RPMI7951 (cell line): ENCODE measurements at regions not wholly inside any gene's neighbourhood (a gene's known extent, or its start where the extent isn't known, plus 50 kb on each side); places are given as distances from the start of the nearest gene placed in this dataset.
A peak's percentile ranks its signal among the peaks of the same experiment; 100 is the strongest.
"Not testable (repeated sequence)": the region's sequence is repeated elsewhere in the genome, so short reads cannot be mapped to it uniquely, and the experiment has no call there.

Experiments used
- DNase-seq: peaks from one replicate; pipeline ENCODE4 v3.0.0-alpha.2; 2012; ENCODE audit warnings: low read depth

- DNase-seq: peak; percentile 87
These were observed 102.2 kb downstream of the TMX1 start for GRCh38 chr14:51342226-51342625.

DNA sequence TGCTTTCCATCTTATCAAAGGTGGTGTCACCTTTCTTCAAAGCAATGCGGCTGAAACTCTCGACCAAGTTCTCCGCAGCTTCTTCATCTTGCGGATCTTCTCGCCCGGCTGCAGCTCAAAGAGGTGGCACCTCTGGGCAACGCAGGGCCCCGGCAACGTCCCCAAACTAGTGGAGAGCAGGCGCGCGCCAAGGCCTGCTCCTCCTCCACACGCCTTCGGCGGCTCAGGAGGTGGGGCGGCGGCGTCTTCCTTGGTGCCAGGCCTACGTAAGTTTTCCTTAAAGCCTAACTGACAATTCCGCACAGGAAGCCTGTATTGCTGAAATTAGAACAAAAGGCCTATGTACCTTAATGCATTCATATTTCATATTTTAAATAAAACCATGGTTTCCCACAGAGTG, 112.0 kb downstream of the TMX1 start:
- no peak for DNase-seq

DNA sequence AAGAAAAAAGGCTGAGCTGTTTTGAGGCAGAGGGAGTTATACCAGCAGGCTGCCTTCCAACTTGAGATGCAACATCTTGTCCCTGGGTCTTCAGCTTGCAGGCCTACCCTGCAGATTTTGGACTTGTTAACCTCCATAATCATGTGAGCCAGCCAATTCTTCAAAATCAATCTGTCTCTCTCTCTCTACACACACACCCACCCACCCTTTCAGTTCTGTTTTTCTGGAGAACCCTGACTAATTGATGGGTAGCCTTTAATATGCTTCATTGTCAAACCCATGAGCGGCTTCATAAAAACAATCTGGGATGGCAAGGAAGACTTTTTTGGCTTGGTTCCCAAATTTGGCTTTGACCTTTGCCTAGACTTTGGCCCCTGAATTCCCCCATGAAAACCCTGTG, 113.9 kb downstream of the TMX1 start:
- no peak for DNase-seq

- DNase-seq: no peak
These were observed 114.8 kb downstream of the TMX1 start for GRCh38 chr14:51354846-51355245.

- DNase-seq: no peak
These were observed 116.3 kb downstream of the TMX1 start for GRCh38 chr14:51356381-51356780.

DNA sequence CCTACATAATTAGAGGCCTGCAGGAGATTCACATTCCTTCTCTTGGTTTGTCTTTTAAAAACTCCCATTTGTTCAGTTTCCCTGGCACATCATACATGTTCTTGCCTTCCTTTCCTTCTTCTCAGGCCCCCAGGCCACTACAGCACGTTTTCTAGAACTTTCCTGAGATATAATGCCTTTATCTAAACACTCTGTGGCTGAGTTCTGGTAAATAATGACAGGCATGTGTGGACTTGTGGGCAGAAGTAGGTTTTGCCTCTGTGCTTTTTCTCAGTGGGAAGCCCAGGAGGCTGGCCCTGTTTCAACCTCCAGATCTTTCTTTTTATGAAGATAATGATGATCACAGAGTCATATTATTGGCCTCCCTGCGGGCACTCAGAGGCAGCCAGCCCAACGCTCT, 117.2 kb downstream of the TMX1 start:
- DNase-seq: peak; percentile 31

- DNase-seq: no peak
These were observed 120.5 kb downstream of the TMX1 start for GRCh38 chr14:51360592-51360991.

DNA sequence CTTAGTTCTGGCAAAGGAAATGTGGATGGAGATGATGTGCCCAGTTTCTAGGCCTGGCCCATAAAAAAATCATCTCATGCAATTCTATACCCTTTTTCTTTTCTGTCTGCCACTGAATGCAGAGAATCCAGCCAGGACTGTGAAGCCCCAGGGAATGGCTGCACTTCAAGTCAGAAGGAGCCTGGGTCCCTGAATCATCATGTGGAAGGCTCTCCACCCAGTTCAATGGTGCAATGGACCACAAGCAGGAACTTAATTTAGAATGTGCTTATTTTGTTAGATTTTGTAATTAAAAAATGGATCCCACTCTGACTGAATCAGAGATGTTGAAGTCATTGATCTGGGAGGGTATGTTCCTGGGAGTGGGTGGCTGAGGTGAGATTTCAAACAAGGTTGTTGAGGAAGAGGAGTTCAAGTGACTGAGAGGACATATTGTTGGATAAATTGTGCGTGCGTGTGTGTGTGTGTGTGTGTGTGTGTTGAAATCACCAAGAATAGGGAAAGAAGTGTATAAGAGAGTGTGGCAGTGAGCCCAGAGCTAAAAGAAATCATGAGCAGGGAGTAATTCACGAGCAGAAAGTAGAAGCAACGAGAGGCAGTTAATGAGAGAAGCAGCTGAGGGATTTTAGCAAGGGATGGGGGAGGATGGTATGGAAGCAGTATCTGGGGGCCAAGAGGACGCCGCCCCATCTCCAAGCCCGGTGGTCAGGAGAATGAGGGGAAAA, 125.4 kb downstream of the TMX1 start:
- DNase-seq: peak; percentile 19

DNA sequence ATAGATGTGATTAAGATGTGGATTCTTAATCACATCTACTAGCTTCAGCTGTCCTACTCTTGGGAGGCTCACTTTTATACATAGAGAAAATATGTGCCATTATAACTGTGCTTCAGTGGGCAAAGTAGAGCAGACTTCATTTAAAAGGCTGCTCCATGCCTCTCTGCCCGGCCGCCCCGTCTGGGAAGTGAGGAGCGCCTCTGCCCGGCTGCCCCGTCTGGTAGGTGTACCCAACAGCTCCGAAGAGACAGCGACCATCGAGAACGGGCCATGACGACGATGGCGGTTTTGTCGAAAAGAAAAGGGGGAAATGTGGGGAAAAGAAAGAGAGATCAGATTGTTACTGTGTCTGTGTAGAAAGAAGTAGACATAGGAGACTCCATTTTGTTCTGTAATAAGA, 126.4 kb downstream of the TMX1 start:
- not testable (repeated sequence) for DNase-seq

DNA sequence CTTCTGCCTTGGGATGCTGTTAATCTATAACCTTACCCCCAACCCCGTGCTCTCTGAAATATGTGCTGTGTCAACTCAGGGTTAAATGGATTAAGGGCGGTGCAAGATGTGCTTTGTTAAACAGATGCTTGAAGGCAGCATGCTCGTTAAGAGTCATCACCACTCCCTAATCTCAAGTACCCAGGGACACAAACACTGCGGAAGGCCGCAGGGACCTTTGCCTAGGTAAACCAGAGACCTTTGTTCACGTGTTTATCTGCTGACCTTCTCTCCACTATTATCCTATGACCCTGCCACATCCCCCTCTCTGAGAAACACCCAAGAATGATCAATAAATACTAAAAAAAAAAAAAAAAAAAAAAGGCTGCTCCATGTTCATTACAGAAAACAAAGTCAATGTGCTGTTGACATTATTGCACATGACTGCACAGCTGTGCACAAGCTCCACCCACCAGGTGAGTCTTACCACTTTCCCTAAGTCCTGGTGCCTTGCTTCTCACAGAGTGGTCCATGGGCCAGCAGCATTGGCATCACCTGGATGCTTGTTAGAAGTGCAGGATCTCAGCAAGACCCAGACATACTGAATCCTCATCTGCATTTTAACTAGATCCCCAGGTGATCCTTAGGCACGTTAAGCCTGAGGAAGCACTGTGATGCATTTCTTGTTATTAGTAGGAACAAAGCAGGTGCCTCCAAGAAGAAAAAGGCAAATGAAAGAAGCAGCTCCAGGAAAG, 127.0 kb downstream of the TMX1 start:
- not testable (repeated sequence) for DNase-seq

GRCh38 chr14:51367600-51367931, 127.5 kb downstream of the TMX1 start:
- peak; percentile 20 for DNase-seq

GRCh38 chr14:51368721-51369163, 128.7 kb downstream of the TMX1 start:
- peak; percentile 91 for DNase-seq

GRCh38 chr14:51369814-51370213, 129.8 kb downstream of the TMX1 start:
- DNase-seq: no peak

GRCh38 chr14:51370758-51371386, 130.8 kb downstream of the TMX1 start:
- peak; percentile 23 for DNase-seq

- not testable (repeated sequence) for DNase-seq
These were observed 137.1 kb downstream of the TMX1 start for GRCh38 chr14:51377186-51377585.

DNA sequence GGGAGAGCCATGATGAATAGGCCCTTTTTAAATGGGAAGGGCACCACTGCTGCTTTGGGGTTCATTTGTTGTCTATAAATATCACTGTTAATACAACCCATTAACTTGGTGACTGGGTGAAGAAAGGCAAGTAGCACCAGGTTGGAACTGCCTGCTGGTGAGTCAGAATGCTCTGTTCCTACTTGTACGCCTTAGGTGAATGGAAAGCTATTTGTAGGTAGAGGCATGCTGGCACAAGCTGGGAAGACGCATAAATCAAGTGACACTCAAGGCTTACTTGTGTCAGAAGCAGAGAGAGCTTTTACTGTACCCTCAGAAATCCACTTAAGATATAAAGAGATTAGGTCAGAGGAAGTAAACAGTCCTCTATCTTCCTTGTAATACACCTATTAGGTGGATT, 142.5 kb downstream of the TMX1 start:
- DNase-seq: no peak

- no peak for DNase-seq
These were observed 146.4 kb downstream of the TMX1 start for GRCh38 chr14:51386411-51386810.

DNA sequence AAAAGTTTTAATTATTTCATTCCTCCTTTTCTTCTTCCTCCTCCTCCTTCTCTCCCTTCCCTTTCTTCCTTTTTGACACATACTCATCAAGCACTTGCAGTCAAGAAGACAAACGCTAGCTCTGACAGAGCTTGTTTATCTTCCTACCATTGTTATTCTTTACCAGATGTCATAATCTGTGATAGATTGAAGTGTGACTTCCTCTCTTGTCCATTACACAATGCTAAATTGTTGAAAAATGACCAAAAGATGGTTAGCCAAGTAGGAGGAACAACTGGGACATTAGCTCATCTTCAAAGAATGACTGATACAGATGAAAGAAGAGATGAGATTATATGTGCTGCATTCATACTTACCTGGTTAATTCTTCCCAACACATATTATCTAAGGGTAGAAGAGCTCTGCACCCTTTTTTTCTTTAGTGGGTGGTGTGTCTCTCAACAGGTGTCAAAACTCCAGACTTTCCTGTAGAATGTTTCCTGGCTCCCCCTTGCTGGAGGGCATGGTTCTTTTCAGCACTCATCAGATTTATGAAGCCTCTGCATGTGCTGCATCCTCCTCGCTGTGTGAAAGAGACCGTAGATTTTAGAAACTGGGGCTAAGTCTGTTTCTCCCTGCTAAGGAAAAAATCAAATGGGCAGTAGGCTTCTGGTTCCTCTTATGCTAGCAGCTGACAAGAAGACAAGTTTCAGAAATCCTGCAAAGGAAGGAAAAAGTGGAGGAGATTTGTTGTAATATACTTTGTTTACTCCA, 147.1 kb downstream of the TMX1 start:
- no peak for DNase-seq

DNA sequence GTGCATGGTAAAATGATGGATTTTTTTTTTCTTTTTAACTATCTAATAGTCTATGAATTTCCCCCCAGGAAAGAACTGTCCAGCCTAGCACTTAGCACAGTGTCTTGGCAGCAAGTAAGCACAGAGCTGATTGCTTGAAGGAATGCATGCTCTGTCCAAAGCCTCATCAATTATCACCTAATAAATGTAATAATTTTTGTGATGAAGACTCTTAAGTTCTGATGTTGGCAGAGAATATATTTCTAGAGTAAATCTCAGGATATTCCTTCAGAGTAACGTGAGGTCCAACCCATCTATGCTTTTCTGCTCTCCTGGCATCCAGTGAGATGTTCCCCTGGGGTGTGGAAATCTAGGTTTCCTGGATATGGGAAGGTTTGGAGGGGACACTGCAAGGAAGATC, 152.4 kb downstream of the TMX1 start:
- DNase-seq: no peak

GRCh38 chr14:51394384-51394783, 154.3 kb downstream of the TMX1 start:
- DNase-seq: peak; percentile 62

GRCh38 chr14:51394804-51395203, 154.8 kb downstream of the TMX1 start:
- no peak for DNase-seq

GRCh38 chr14:51395361-51395849, 155.4 kb downstream of the TMX1 start:
- DNase-seq: peak; percentile 98
